HUES6 (cell line): ENCODE measurements at regions not wholly inside any gene's neighbourhood (a gene's known extent, or its start where the extent isn't known, plus 50 kb on each side); places are given as distances from the start of the nearest gene placed in this dataset.

Experiments used
- H3K27ac ChIP-seq: 2 replicates; pipeline ENCODE4 v1.7.0; 2013; ENCODE audit warnings: low read depth, mild to moderate bottlenecking, low read length, inconsistent platforms
- H3K27me3 ChIP-seq: 2 replicates; pipeline ENCODE4 v1.6.1; 2013; ENCODE audit warnings: low read length; ENCODE audit not compliant: control insufficient read depth, insufficient read depth
- H3K36me3 ChIP-seq: 2 replicates; pipeline ENCODE4 v1.6.1; 2013; ENCODE audit warnings: low read length; ENCODE audit not compliant: control insufficient read depth, insufficient read depth
- H3K4me1 ChIP-seq: 2 replicates; pipeline ENCODE4 v1.6.1; 2013; ENCODE audit warnings: low read length; ENCODE audit not compliant: control insufficient read depth, insufficient read depth
- H3K4me3 ChIP-seq: 2 replicates; pipeline ENCODE4 v1.5.1; 2013; ENCODE audit warnings: low read depth, low read length
- H3K9ac ChIP-seq: one replicate; pipeline ENCODE4 v1.6.1; 2013; ENCODE audit warnings: mild to moderate bottlenecking, low read length
- H3K9me3 ChIP-seq: 2 replicates; pipeline ENCODE4 v1.6.1; 2013; ENCODE audit warnings: low read depth, low read length; ENCODE audit not compliant: control insufficient read depth, insufficient read depth

DNA sequence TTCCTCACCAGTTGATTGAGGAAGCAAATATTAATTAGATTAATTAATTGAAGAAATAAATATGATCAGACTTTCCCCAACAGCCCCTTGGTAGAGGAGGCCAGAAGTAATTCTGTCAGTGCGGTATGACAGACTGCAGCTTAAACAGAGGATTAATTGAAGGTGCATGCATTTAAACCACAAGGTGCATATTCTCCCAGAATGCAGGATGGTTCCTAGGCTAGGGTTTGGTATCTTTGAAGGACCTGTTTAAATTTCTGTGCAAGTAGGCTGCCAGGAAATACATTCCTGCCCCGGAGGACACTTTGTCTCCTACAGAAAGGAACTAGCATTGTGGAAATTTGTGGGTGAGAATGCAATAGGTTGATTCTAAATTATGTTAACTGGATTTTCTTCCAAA, 50.5 kb upstream of the PALM2AKAP2 start:
- Histone ChIP-seq H3K27me3 (no peaks in the 10 kb centered on the region), H3K27ac (no peak overlapping the region), H3K9me3 (no peaks in the 10 kb centered on the region), H3K36me3 (no peaks in the 10 kb centered on the region), H3K4me1 (no peaks in the 10 kb centered on the region; the same call in 1 of the 2 replicates), H3K4me3 (no peak overlapping the region), H3K9ac (no peak overlapping the region)
